Choroid plexus epithelial cell (primary cell): ENCODE measurements at regions not wholly inside any gene's neighbourhood (a gene's known extent, or its start where the extent isn't known, plus 50 kb on each side); places are given as distances from the start of the nearest gene placed in this dataset.
A peak's percentile ranks its signal among the peaks of the same experiment; 100 is the strongest.

Experiments
- DNase-seq: peaks from one replicate; pipeline ENCODE4 v3.0.0-alpha.2; 2010; ENCODE audit warnings: low read depth
- H3K4me3 ChIP-seq: 2 replicates; pipeline ENCODE4 v1.5.1; 2011; ENCODE audit warnings: low read depth, mild to moderate bottlenecking, control low read depth, low read length, moderate library complexity
- TF ChIP-seq, protein P1 (sequence below): conservative IDR thresholded peaks from 2 replicates; pipeline ENCODE4 v1.5.1; 2011; ENCODE audit warnings: low read depth, mild to moderate bottlenecking, control low read depth, inconsistent platforms, low read length, moderate library complexity

DNA sequence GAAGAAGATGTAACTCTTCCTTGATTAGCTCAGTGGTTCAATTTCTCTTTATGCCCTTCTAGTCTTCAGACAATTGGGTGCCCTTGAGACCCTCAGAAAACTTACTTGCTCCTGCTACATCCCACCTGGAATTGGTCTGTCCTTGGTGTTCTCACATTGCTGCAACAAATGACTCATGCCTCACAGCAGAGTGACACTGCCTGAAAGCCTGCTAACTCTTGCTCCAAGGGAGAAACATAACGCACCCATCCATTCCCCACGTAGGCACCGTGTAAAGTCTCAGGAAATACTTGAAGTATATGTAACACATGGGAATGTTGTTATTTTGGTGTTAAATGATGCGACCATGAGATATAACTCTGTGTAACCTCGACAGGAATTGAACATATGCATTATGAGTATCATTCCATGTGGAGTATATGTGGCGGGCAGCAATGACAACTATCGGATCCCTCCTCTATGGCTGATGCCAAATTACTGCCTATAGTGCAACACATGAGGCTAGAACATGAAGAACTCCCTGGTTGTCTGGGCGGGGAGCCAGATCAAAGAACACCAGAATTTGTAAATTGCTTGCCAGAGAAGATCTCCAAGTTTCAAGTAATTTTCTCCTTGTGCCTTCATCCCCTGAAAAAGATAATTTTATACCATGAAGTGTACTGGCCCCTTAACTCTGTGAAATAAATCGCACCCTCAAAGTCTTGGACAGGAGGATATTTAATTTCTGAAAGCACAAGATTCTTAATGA is 231.3 kb upstream of the STK26 start:
- no peak for DNase-seq
- H3K4me3 ChIP-seq: no peak overlapping the region
- TF ChIP-seq, protein P1, sequence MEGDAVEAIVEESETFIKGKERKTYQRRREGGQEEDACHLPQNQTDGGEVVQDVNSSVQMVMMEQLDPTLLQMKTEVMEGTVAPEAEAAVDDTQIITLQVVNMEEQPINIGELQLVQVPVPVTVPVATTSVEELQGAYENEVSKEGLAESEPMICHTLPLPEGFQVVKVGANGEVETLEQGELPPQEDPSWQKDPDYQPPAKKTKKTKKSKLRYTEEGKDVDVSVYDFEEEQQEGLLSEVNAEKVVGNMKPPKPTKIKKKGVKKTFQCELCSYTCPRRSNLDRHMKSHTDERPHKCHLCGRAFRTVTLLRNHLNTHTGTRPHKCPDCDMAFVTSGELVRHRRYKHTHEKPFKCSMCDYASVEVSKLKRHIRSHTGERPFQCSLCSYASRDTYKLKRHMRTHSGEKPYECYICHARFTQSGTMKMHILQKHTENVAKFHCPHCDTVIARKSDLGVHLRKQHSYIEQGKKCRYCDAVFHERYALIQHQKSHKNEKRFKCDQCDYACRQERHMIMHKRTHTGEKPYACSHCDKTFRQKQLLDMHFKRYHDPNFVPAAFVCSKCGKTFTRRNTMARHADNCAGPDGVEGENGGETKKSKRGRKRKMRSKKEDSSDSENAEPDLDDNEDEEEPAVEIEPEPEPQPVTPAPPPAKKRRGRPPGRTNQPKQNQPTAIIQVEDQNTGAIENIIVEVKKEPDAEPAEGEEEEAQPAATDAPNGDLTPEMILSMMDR: no peak

DNA sequence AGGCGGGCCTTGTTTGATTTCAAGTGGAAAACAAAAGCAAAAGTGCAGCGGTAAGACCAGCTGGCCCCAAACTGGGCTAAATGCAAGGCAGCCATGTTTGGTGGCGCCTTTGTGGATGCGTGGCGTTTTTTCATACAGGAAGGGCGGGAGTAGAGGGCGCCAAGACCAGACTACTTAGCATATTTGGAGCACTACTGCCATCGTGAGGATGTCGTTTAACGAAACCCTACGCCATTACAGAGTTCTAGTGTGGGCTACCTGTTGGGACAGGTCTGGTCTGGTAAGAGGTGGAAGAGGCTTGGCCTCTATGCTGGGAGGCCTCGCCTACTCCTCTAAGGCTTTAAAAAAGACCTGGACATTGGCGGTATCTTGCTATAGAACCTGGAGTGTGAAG is 230.7 kb upstream of the STK26 start:
- TF ChIP-seq, protein P1: no peak
- DNase-seq: no peak
- H3K4me3 ChIP-seq: no peak overlapping the region

DNA sequence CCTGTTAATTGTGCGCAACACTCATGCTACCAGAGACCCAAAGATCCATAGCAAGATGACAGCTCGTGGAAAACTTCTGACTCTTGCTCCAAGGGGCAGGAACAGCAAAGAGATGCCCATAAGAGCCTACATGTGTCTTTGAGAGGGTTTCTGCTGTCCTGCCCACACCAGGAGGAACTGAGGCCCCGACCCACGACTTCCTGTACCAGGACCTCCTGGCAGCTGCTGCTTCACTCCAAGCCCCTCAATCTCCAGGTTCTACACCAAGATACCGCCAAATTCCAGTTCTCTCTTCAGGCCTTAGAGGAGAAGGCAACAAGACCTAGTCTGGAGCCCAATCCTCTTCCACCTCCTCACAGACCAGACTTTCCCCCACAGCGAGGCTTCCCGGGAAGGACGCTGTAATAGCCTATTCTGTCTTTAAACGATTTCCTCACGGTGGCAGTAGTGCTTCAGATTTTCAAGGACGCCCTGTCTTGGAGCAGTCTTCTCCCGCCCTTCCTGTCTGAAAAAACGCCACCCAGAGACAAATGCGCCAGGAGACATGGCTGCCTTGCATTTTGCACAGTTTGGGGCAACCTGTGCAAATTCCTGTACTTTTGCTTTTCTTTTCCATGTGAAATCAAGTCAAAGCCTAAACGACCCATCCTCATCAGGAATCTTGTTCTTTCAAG is 230.2 kb upstream of the STK26 start:
- no peak overlapping the region for H3K4me3 ChIP-seq
- DNase-seq: peak; percentile 44
- TF ChIP-seq, protein P1: no peak

DNA sequence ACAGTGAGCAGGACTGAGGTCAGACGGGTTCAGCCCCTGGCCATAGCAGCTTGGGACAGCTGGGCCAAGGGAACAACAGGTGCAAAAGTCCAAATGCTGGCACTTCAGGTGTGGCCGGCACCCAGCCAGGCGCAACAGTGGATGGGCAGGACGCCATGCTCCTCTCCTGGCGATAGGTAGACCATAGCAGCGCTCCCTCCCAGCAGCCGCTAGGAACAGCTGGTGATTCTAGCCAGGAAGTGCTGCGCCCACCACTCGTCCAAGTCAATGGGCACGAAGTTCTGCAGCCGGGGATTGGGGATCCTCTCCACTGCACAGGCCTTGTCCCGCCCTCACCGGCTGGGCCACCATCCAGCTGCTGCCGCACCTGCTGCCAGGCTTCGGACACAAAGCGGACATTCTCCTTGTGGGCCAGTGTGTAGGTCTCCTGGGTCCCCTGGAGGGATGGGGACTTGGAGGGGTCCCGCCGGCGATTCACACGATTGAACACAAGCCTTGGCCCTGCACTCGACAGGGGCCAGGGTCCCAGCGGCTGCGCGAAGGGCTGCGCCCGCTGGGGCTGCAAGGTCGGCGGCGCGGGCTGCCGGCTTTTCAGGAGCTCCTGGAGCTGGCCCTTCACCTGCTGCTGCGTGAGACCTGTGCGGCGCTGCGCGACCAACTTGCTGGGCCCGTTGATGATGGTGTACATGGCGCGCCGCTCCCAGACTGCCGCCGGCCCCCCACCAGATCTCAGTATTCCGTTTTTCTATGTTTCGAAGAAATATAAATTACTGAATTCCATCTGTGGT is 227.5 kb upstream of the STK26 start:
- TF ChIP-seq, protein P1: no peak
- DNase-seq: no peak
- no peak overlapping the region for H3K4me3 ChIP-seq

DNA sequence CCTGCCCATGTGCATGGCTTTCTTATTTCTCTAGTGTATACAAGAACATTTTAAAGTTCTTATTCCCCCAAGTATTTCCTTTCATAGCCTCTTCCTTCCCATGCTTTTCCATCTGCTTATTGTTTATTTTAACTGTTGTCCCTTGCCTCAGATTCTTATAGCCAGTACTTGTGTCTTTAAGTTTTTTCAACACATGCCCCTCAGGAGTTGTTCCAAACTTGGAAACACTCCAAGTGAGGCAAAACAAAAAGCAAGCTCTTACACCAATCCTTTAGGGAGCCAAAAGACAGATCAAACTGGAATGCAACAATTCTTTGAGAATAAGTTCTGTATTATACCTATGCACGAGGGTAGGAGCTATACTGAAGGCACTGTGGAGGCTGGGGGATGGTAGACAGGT is 222.0 kb upstream of the STK26 start:
- DNase-seq: peak; percentile 36
- H3K4me3 ChIP-seq: no peak overlapping the region
- TF ChIP-seq, protein P1: no peak

DNA sequence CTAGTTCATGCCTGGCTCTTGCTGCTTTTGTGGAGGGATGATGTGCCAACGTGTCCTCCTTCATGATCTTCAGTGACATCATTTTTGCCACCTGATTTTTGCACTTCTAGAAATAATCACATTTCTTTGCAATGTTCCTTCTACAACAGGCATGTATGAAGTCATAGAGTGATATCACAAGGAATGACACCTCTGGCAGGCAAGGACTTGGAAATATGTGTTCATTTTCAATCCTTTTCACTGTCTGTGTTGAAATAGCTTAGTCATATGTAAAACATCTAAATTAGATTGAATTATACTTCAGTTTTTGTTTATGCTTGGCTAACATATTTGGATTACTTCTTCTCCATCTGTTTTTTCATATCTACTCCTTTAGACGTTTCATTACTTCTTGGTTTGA is 221.2 kb upstream of the STK26 start:
- no peak for DNase-seq
- H3K4me3 ChIP-seq: no peak overlapping the region
- TF ChIP-seq, protein P1: no peak
